ENCODE measurements at regions not wholly inside any gene's neighbourhood (a gene's known extent, or its start where the extent isn't known, plus 50 kb on each side); places are given as distances from the start of the nearest gene placed in this dataset.

GRCh38 chr6:147911686-147912085 lies 403.2 kb downstream of the SAMD5 start:
- H3K4me3 ChIP-seq (ENCODE audit: low read length), result no peak overlapping the region
- TF ChIP-seq CTCF (conservative IDR thresholded peaks at IDR 0.05; ENCODE audit: low read depth, low read length), result no peak
- no peak for DNase-seq (ENCODE audit: low read depth)

- TF ChIP-seq CTCF (conservative IDR thresholded peaks at IDR 0.05; ENCODE audit: low read depth, low read length), result no peak
- no peak overlapping the region for H3K4me3 ChIP-seq (ENCODE audit: low read length)
- DNase-seq (ENCODE audit: low read depth), result no peak
Observed at GRCh38 chr6:147922799-147923198, 414.3 kb downstream of the SAMD5 start.

GRCh38 chr6:147924598-147924997 lies 416.1 kb downstream of the SAMD5 start:
- H3K4me3 ChIP-seq (ENCODE audit: low read length), result no peak overlapping the region
- TF ChIP-seq CTCF (conservative IDR thresholded peaks at IDR 0.05; ENCODE audit: low read depth, low read length), result no peak
- no peak for DNase-seq (ENCODE audit: low read depth)

GRCh38 chr6:147925826-147926225 lies 416.8 kb upstream of the SASH1 start:
- no peak overlapping the region for H3K4me3 ChIP-seq (ENCODE audit: low read length)
- TF ChIP-seq CTCF (conservative IDR thresholded peaks at IDR 0.05; ENCODE audit: low read depth, low read length), result no peak
- DNase-seq (ENCODE audit: low read depth), result no peak

GRCh38 chr6:147930745-147931144 lies 411.9 kb upstream of the SASH1 start:
- no peak for DNase-seq (ENCODE audit: low read depth)
- TF ChIP-seq CTCF (conservative IDR thresholded peaks at IDR 0.05; ENCODE audit: low read depth, low read length), result no peak
- H3K4me3 ChIP-seq (ENCODE audit: low read length), result no peak overlapping the region

GRCh38 chr6:147933224-147933623 lies 409.4 kb upstream of the SASH1 start:
- no peak for DNase-seq (ENCODE audit: low read depth)
- no peak for TF ChIP-seq CTCF (conservative IDR thresholded peaks at IDR 0.05; ENCODE audit: low read depth, low read length)
- H3K4me3 ChIP-seq (ENCODE audit: low read length), result no peak overlapping the region

- peak; percentile 52 for DNase-seq (ENCODE audit: low read depth)
- no peak for TF ChIP-seq CTCF (conservative IDR thresholded peaks at IDR 0.05; ENCODE audit: low read depth, low read length)
- H3K4me3 ChIP-seq (ENCODE audit: low read length), result no peak overlapping the region
Observed at GRCh38 chr6:147935656-147936055, 407.0 kb upstream of the SASH1 start.

All from retinal pigment epithelial cell (primary cell).